SIG-M5 treated with dmso at 0.1 percent for 504 hours (cell line): ENCODE measurements at regions not wholly inside any gene's neighbourhood (a gene's known extent, or its start where the extent isn't known, plus 50 kb on each side); places are given as distances from the start of the nearest gene placed in this dataset.
A peak's percentile ranks its signal among the peaks of the same experiment; 100 is the strongest.

ENCODE experiments used
- DNase-seq: peaks from one replicate; lab custom pipeline; 2025; ENCODE audit not compliant: unreplicated experiment; lab: John Stamatoyannopoulos, UW

DNA sequence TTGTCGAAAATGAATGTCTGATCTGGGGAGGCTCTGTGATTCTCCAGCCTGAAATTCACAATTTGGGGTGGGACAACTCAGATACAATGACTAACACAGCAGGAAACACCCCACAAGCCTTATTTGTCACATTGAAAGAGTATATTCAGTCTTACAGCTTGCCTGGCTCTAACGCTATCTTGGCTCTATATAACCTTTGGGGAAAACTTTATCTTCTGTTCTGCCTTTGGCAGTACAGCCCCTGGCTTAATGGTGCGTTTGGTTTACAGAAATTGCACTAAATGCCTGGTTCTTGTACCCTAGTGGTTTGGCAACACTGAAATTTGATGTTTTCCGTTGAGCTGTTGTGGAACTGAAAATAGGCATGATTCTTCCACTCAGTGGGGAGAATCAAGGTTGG, 178.1 kb upstream of the VEGFC start:
- DNase-seq = no peak

DNA sequence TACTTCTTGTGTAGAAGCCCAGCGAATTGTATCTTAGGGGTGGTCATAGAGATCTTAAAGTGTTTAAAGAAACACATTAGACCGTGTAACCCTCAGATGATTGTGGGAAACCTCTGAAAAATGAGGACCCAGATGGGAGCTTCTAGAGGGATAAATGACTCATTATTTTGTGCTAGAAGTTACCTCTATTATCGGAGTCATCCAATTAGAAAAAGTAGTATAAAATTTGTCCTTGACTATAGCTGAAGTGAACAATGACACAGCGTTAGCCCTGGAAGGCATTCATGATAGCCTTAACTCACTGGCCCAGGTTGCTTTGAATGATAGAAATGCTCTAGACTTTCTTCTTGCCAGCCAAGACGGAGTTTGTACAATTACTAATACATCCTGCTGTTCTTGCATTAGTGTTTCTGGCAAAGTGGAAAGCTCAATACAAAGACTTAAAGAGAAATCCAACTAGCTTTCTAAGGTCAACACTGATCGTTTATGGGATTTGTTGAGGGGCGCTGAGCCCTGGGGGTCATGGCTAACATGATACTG, 178.9 kb upstream of the VEGFC start:
- no peak for DNase-seq

- DNase-seq = peak; percentile 35
These were observed 186.7 kb upstream of the VEGFC start for GRCh38 chr4:176979416-176979815.

DNA sequence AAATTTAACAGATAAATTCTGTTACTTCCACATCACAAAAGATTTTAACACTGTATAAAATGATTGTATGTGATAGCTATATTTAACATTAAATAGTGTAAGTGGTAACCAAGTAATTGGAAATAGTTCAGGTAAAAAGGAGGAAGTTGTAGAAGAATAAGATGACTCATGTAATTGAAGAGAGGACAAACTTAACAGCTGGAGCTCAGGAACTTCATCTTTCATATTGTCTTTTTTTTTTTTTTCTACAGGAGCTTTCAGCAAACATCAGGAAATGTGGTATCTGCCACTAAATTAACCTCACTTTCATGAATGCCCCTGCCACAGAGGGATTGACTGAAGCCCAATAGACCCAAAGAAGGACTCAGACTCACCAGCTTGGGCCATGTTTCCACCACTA, 188.4 kb upstream of the VEGFC start:
- peak; percentile 54 for DNase-seq

DNA sequence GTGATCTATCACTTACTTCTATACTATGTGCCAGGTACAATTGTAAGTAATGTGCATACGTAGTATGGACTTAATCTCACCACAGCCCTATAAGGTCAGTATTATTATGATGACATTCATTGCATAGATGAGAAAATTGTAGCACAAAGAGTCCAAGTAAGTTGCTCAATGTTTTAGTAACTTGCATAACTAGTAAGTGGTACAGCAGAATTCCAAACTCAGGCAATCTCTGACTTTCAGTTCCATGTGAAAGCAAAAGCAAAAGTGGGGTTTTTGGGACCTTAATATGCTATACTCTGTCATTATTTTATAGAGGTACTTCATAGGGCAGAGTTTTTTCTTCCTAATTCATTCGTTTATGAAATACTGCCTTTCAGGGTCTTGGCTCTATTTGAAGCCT, 188.8 kb upstream of the VEGFC start:
- DNase-seq = peak; percentile 47

DNA sequence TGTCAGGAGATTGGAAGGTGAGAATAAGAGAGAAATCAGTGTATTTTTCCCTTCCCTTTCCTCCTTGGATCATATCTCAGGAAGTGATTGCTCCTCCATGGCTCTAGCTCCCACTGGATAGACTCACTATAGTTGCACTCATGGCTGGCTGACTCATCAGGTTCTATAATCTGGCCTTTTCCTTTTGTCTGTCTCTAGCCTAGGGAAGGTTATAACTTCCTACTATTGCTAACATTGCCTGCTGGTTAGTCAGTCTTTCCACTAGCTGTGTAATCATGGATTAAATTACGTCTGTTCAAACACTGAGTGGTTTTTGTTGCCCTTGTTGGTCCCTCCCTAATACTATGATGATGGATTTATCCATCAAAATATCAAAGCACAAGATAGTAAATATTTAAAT, 195.5 kb upstream of the VEGFC start:
- peak; percentile 36 for DNase-seq

GRCh38 chr4:176989186-176989585, 196.5 kb upstream of the VEGFC start:
- no peak for DNase-seq

- no peak for DNase-seq
These were observed 207.3 kb upstream of the VEGFC start for GRCh38 chr4:176999935-177000543.

DNA sequence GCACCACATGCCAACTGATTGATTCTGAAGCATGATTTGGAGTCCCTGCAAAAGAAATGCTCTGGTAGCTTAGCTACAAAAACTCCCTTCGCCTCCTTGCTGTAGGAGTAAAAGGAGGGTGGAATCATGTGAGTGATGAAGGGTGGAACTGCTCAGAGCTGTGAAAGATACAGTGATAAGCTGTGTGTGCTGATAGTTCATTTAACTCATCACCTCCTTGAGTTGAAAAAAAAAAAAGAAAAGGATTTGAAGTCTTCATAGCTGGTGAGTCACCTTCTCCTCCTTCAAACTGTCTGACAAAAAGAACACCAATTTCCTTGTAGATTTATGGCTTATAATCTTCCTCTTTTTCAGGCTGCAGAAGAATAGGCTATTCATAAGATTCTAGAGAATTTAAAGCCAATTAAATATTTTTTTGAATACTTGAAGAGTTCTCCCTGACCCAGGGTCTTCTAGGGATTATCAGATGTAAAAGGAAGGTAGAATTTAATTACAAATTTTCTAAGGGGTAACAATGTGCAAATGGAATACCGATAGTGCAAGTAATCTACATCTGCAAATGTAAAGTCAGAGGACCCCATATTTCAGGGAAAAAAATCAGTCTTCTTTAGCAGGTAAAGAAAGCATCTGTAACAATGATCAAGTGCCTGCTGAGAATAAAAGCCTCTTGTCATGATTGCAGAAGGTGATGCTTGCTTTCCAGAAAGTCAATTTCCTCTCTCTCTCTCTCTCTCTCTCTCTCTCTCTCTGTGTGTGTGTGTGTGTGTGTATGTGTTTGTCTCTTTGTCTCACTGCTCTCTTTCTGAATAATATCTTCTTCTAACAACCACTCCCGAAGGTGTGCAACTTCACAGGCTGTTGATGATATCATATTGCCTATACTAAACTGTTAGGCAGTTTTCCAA, 208.8 kb upstream of the VEGFC start:
- peak; percentile 7 for DNase-seq

DNA sequence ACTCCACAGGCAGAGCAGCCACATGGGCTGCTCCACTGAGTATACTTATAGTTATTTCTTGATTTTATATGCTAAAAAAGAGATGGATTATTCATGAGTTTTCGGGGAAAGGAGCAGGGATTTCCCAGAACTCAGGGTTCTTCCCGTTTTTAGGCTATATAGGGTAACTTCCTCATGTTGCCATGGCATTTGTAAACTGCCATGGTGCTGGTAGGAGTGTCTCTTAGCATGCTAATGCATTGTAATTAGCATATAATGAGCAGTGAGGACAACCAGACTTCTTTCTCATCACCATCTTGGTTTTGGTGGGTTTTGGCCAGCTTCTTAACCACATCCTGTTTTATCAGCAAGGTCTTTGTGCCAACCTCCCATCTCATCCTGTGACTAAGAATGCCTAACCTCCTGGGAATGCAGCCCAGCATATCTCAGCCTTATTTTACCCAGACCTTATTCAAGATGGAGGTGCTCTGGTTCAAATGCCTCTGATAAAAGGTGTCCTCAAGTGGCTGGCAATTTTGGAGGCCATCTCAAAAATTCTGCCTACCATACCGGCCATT, 213.0 kb upstream of the VEGFC start:
- no peak for DNase-seq

DNA sequence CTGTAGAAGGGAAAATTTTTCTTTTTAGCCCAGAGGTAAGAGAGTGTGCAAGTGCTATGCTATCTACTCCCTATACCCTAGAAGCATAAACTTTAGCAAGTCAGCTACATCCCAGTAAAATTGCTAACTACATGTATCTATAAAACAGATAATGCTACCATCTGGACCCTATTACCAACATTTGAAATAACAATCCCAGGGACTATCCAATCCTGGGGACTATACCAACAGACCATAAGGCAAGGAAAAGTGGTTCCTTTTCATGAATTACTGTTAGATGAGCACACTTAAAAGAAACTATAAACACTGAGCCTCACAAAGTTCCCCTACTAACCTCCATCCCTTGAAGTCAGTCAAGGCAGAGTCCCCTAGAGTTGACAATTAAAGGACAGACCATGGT, 213.6 kb upstream of the VEGFC start:
- DNase-seq = no peak

GRCh38 chr4:177008071-177008835, 215.5 kb upstream of the VEGFC start:
- DNase-seq = no peak

GRCh38 chr4:177008836-177009501, 216.2 kb upstream of the VEGFC start:
- no peak for DNase-seq

DNA sequence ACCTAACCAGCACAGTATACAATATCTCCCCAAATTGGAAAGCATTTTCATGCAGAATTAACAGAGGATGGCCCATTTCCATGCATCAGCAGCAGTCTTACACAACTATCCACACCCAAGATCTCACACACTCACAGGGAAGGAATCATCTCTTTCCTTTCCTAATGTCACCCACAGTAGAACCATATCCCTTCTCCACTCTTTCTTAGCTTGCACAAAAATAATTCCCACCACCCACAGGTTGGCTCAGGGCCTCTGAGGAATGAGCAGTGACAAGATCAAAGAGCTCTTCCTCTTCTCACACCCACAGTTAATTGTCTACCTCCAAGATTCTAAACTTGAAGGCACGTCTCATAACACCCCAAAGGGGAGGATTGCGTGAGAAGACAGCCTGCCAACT, 217.7 kb upstream of the VEGFC start:
- DNase-seq = no peak

- DNase-seq = no peak
These were observed 220.3 kb upstream of the VEGFC start for GRCh38 chr4:177012918-177013545.

GRCh38 chr4:177016541-177017141, 223.9 kb upstream of the VEGFC start:
- no peak for DNase-seq

DNA sequence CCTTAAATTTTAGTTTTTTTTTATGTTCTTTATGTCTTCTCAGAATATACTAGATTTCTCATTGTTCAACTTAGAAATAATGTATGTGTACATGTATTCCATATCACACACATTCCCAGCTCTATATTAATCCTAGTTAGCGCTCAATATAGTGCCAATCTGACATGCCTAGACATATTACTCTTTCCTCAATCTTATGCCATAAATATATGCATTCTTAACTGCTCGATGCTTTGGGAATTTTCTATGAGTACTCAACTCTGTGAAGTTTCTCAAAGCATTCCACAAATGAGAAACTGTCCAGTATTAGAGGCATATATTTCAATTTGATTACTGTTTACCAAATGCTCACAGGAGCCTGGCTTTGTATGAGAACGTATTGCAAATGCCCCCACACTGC, 231.2 kb upstream of the VEGFC start:
- DNase-seq = no peak

DNA sequence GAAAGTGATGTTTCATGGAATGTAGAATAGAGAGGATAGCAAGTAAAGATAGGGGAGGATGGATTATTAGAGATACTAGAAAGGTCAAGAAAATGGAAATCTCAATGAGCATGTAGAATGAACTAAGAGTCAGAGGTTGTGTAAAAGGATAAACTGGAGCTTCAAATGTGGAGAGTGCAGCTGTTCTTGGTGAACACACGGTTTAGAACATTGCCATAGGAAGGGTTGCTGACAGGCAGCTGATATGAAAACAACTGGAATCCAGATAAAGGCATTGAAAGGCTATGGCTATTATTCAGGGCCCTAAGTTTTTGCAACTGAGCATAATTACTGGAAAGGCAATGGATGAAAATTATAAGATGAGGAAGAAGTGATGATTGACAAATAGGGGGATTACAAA, 239.6 kb upstream of the VEGFC start:
- no peak for DNase-seq

DNA sequence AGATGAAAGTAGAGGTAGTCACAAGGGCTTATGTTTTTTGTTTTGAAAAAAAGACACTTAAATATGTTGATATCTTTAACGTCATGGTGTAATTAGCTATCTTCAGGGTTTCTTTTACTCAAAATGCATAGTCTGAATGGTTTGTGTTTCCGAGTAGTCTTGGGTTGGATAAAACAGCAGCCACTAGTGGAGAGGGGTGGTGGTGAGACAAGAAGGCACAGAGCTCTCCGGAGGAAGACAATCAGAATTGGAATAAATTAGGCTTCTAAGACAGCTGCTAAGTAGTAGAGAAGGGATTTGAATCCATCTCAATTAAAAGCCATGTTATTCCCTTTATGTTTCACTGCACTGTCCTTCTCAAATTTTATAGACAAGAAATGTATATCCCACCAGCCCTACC, 240.4 kb upstream of the VEGFC start:
- no peak for DNase-seq

DNA sequence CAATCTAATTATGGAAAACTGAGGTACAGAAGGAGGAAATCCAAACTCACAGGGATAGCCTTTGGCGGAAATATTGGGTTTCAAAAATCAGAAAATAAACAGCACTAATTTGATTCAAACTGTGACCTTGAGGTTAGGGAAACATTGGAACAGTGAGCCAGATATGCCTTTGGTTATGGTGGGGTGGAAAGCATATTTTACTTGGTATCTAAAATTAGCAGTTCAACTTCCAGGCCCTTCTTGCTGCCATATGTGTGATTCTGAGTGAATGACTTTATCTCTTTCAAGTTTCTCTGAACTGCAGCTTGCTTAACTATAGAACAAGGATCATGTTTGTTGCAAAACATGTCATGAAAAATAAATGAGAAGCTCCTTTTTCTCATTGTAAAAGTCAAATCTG, 240.9 kb upstream of the VEGFC start:
- no peak for DNase-seq
